ENCODE measurements at regions not wholly inside any gene's neighbourhood (a gene's known extent, or its start where the extent isn't known, plus 50 kb on each side); places are given as distances from the start of the nearest gene placed in this dataset.

- no peak for DNase-seq
Measured at GRCh38 chr6:90807791-90808701, 221.2 kb upstream of the MAP3K7 start.

- no peak for DNase-seq
Measured at GRCh38 chr6:90805619-90806155, 218.8 kb upstream of the MAP3K7 start.

- DNase-seq: no peak
Measured at GRCh38 chr6:90803956-90804355, 217.1 kb upstream of the MAP3K7 start.

GRCh38 chr6:90795078-90795477 lies 208.2 kb upstream of the MAP3K7 start:
- no peak for DNase-seq

GRCh38 chr6:90793771-90794170 lies 206.9 kb upstream of the MAP3K7 start:
- no peak for DNase-seq

- DNase-seq: no peak
Measured at GRCh38 chr6:90790696-90791095, 203.8 kb upstream of the MAP3K7 start.

- no peak for DNase-seq
Measured at GRCh38 chr6:90790058-90790457, 203.2 kb upstream of the MAP3K7 start.

- DNase-seq: no peak
Measured at GRCh38 chr6:90788781-90789180, 201.9 kb upstream of the MAP3K7 start.

- DNase-seq: no peak
Measured at GRCh38 chr6:90787446-90787845, 200.6 kb upstream of the MAP3K7 start.

- DNase-seq: no peak
Measured at GRCh38 chr6:90780778-90781177, 193.9 kb upstream of the MAP3K7 start.

- DNase-seq: no peak
Measured at GRCh38 chr6:90780141-90780540, 193.3 kb upstream of the MAP3K7 start.

GRCh38 chr6:90778417-90779203 lies 191.7 kb upstream of the MAP3K7 start:
- no peak for DNase-seq

- DNase-seq: no peak
Measured at GRCh38 chr6:90770778-90771177, 183.9 kb upstream of the MAP3K7 start.

GRCh38 chr6:90765895-90766294 lies 179.0 kb upstream of the MAP3K7 start:
- no peak for DNase-seq

GRCh38 chr6:90765491-90765890 lies 178.6 kb upstream of the MAP3K7 start:
- no peak for DNase-seq

GRCh38 chr6:90764001-90764400 lies 177.1 kb upstream of the MAP3K7 start:
- no peak for DNase-seq

- no peak for DNase-seq
Measured at GRCh38 chr6:90759664-90760063, 172.8 kb upstream of the MAP3K7 start.

- no peak for DNase-seq
Measured at GRCh38 chr6:90758741-90759140, 171.9 kb upstream of the MAP3K7 start.

GRCh38 chr6:90753820-90754643 lies 167.2 kb upstream of the MAP3K7 start:
- no peak for DNase-seq

GRCh38 chr6:90739802-90740201 lies 152.9 kb upstream of the MAP3K7 start:
- DNase-seq: no peak

GRCh38 chr6:90739339-90739738 lies 152.5 kb upstream of the MAP3K7 start:
- no peak for DNase-seq

- no peak for DNase-seq
Measured at GRCh38 chr6:90730151-90730673, 143.3 kb upstream of the MAP3K7 start.

GRCh38 chr6:90729057-90729456 lies 142.2 kb upstream of the MAP3K7 start:
- no peak for DNase-seq
